GM19238 (cell line): ENCODE measurements at regions not wholly inside any gene's neighbourhood (a gene's known extent, or its start where the extent isn't known, plus 50 kb on each side); places are given as distances from the start of the nearest gene placed in this dataset.
A peak's percentile ranks its signal among the peaks of the same experiment; 100 is the strongest.

Experiments used
- DNase-seq: peaks from one replicate; pipeline ENCODE4 v3.0.0; 2011; ENCODE audit warnings: low spot score; ENCODE audit not compliant: insufficient read length

- DNase-seq, result no peak
Observed at GRCh38 chr2:38207168-38207567, 131.2 kb upstream of the CYP1B1 start.

GRCh38 chr2:38203446-38203810 is 127.5 kb upstream of the CYP1B1 start:
- no peak for DNase-seq

GRCh38 chr2:38202713-38203445 is 126.9 kb upstream of the CYP1B1 start:
- no peak for DNase-seq

GRCh38 chr2:38201784-38202183 is 125.8 kb upstream of the CYP1B1 start:
- no peak for DNase-seq

GRCh38 chr2:38200598-38200997 is 124.6 kb upstream of the CYP1B1 start:
- no peak for DNase-seq

- no peak for DNase-seq
Observed at GRCh38 chr2:38199127-38199526, 123.2 kb upstream of the CYP1B1 start.

- no peak for DNase-seq
Observed at GRCh38 chr2:38194751-38195150, 118.8 kb upstream of the CYP1B1 start.

- DNase-seq, result no peak
Observed at GRCh38 chr2:38192976-38193375, 117.0 kb upstream of the CYP1B1 start.

GRCh38 chr2:38192046-38192445 is 116.1 kb upstream of the CYP1B1 start:
- DNase-seq, result no peak

- no peak for DNase-seq
Observed at GRCh38 chr2:38191516-38191915, 115.6 kb upstream of the CYP1B1 start.

GRCh38 chr2:38190542-38191218 is 114.7 kb upstream of the CYP1B1 start:
- no peak for DNase-seq

- no peak for DNase-seq
Observed at GRCh38 chr2:38187541-38188011, 111.6 kb upstream of the CYP1B1 start.

GRCh38 chr2:38185012-38185491 is 109.1 kb upstream of the CYP1B1 start:
- DNase-seq, result peak; percentile 40

- no peak for DNase-seq
Observed at GRCh38 chr2:38182492-38183003, 106.6 kb upstream of the CYP1B1 start.

GRCh38 chr2:38181806-38182491 is 106.0 kb upstream of the CYP1B1 start:
- DNase-seq, result no peak

GRCh38 chr2:38180754-38181153 is 104.8 kb upstream of the CYP1B1 start:
- no peak for DNase-seq

- no peak for DNase-seq
Observed at GRCh38 chr2:38178556-38179419, 102.8 kb upstream of the CYP1B1 start.

- no peak for DNase-seq
Observed at GRCh38 chr2:38178119-38178518, 102.2 kb upstream of the CYP1B1 start.

GRCh38 chr2:38176619-38177021 is 100.7 kb upstream of the CYP1B1 start:
- DNase-seq, result no peak

GRCh38 chr2:38174646-38175423 is 98.9 kb upstream of the CYP1B1 start:
- DNase-seq, result no peak
